Activated B cell treated with CpG ODN at 0.5 μM for 24 hours (primary cell): ENCODE measurements at regions not wholly inside any gene's neighbourhood (a gene's known extent, or its start where the extent isn't known, plus 50 kb on each side); places are given as distances from the start of the nearest gene placed in this dataset.
A peak's percentile ranks its signal among the peaks of the same experiment; 100 is the strongest.

Source experiments
- ATAC-seq: fragments of 200-7000 bp; cut with Tn5 transposase; one replicate; pipeline ENCODE4 v1.10.0; 2021; ENCODE audit warnings: low read depth, mild to moderate bottlenecking, moderate library complexity
- CTCF ChIA-PET: fragments of 350-600 bp; sonication (Branson Sonifier 250); formaldehyde crosslinking; loops from one replicate; lab custom pipeline; 2021; ENCODE audit warnings: antibody characterized with exemption; lab: Charles Lee
- POLR2A ChIA-PET: fragments of 350-600 bp; sonication (Branson Sonifier 250); formaldehyde crosslinking; loops from one replicate; lab custom pipeline; 2021; ENCODE audit warnings: antibody characterized with exemption; lab: Charles Lee
- DNase-seq: peaks from one replicate; pipeline ENCODE4 v3.0.0; 2022
- H3K27ac Mint-ChIP-seq: one replicate; pipeline ENCODE4 v1.8.0; 2020; ENCODE audit warnings: mixed read lengths
- H3K27me3 Mint-ChIP-seq: one replicate; pipeline ENCODE4 v1.8.0; 2021; ENCODE audit warnings: mixed read lengths
- H3K36me3 Mint-ChIP-seq: one replicate; pipeline ENCODE4 v1.8.0; 2021; ENCODE audit warnings: low read depth, mixed read lengths
- H3K4me1 Mint-ChIP-seq: one replicate; pipeline ENCODE4 v1.8.0; 2021; ENCODE audit warnings: mixed read lengths
- H3K4me3 Mint-ChIP-seq: one replicate; pipeline ENCODE4 v1.8.0; 2020; ENCODE audit warnings: mild to moderate bottlenecking, mixed read lengths
- H3K9me3 Mint-ChIP-seq: one replicate; pipeline ENCODE4 v1.8.0; 2020; ENCODE audit warnings: mixed read lengths
- intact Hi-C: fragments of 100-400 bp; cut with micrococcal nuclease; formaldehyde crosslinking; loops from one replicate; pipeline ENCODE4 v1.15.1; 2024
- TF ChIP-seq, protein P1 (sequence below): fragments of 200-600 bp; IDR thresholded peaks from one replicate; pipeline ENCODE4 v1.8.0; 2022; ENCODE audit warnings: antibody characterized with exemption, mild to moderate bottlenecking

DNA sequence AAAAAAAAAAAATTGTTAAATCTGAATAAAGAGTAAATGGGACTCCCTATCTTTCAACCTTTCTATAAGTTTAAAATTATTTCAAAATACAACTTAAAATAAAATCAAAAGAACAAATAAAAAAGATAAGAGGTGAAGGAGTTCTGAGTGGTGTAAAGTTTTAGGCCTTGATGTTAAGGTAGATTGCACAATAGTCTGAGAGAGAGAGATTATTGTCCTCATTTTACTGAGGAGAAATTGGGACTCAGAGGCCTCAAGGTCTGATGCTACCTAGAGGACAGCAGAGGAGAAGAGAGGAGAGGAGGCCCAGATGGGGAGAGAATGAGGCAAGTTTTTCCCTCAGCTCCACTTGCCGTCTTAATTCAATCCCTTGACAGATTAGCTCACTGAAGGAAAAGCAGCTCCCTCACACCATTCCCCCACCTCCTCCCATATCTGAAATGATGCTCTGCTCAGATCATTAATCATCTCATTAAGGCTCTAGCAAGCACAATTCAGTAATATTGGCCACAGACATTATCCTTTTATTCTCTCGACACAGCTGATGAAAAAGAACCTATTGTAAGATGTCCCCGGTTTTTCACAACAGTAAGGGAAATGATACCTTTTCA is 106.3 kb upstream of the PTPN13 start:
- no peak overlapping the region for H3K27ac Mint-ChIP-seq
- CTCF ChIA-PET: interaction anchor here (1.8 kb wide), 1 partner anchor 8 kb away, joined by 5 read pairs; no protein-coding TSS in a partner anchor
- H3K9me3 Mint-ChIP-seq: no peaks in the 10 kb centered on the region

GRCh38 chr4:86493460-86493859 is 100.7 kb upstream of the PTPN13 start:
- no peaks in the 10 kb centered on the region for H3K27me3 Mint-ChIP-seq
- no peaks in the 10 kb centered on the region for H3K4me1 Mint-ChIP-seq
- H3K36me3 Mint-ChIP-seq: no peaks in the 10 kb centered on the region
- no peaks in the 10 kb centered on the region for H3K9me3 Mint-ChIP-seq
- intact Hi-C loops: loop anchor here (10.0 kb wide), 2 partner anchors 1351 to 1721 kb away; no protein-coding TSS in a partner anchor
- no peak overlapping the region for H3K27ac Mint-ChIP-seq
- DNase-seq (no peak), ATAC-seq (no peak)
- ChIA-PET POLR2A (no interaction called here), CTCF (no interaction called here)
- TF ChIP-seq, protein P1, sequence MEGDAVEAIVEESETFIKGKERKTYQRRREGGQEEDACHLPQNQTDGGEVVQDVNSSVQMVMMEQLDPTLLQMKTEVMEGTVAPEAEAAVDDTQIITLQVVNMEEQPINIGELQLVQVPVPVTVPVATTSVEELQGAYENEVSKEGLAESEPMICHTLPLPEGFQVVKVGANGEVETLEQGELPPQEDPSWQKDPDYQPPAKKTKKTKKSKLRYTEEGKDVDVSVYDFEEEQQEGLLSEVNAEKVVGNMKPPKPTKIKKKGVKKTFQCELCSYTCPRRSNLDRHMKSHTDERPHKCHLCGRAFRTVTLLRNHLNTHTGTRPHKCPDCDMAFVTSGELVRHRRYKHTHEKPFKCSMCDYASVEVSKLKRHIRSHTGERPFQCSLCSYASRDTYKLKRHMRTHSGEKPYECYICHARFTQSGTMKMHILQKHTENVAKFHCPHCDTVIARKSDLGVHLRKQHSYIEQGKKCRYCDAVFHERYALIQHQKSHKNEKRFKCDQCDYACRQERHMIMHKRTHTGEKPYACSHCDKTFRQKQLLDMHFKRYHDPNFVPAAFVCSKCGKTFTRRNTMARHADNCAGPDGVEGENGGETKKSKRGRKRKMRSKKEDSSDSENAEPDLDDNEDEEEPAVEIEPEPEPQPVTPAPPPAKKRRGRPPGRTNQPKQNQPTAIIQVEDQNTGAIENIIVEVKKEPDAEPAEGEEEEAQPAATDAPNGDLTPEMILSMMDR: no peak
- no peak overlapping the region for H3K4me3 Mint-ChIP-seq

More for the DNA sequence above, 106.3 kb upstream of the PTPN13 start:
- POLR2A ChIA-PET: no interaction called here
- ATAC-seq (no peak), DNase-seq (no peak)
- TF ChIP-seq, protein P1: no peak
- Mint-ChIP-seq H3K4me3 (no peak overlapping the region), H3K36me3 (no peaks in the 10 kb centered on the region), H3K4me1 (peaks cover 3% of the 10 kb centered on the region), H3K27me3 (no peaks in the 10 kb centered on the region)
- intact Hi-C loops: no loop called here

DNA sequence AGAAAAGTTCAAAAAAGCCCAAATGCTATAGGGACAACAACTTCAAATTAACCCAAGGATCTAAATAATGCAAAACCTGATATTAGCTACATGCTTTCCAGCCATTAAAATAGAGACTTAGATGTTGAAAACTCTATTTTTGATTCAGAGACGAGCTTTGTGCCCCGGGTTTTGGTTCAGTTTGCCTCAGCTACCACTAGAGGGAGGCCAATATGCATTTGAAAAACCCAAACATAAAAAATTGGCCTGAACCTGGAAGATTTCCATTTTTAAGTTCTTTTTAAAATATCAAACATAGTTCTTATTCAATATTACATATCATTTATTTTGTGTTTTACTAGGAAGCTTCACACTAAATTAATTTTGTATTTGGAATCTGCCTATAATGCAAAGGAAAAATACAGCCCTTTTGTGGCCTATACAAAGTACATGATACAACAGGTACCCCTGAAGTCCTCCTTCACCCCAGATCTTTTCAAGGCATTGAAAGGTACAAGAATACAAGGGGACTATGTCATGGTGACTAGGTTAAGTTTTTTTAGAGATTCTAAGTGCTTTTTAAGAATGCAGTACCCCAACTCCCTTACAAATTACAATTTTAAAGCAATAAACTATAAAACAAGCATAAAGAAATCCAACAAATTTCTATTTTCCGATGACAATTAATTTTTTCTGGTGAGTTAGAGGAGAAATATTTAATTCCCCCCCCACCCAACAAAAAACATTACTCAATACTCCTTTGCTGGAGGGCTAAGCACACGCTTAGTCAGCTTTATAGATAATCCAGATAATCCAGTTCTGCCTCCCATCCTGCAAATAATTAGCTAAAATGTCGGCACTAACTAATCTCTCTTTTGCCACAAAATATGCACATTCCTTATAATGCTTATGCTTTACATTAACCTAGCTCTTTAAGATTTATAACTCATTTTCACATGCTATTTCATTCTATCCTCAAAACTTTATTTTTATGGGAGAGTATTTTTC is 97.7 kb upstream of the PTPN13 start:
- CTCF ChIA-PET: interaction anchor here (0.7 to 2.7 kb wide), 19 partner anchors 9 to 929 kb away, joined by 3 to 16 read pairs (median 3); no protein-coding TSS in a partner anchor
- Mint-ChIP-seq H3K4me3 (no peak overlapping the region), H3K27ac (no peak overlapping the region), H3K4me1 (no peaks in the 10 kb centered on the region), H3K36me3 (no peaks in the 10 kb centered on the region), H3K27me3 (peaks cover 2% of the 10 kb centered on the region), H3K9me3 (no peaks in the 10 kb centered on the region)
- intact Hi-C loops: loop anchor here (1.0 to 10.0 kb wide), 5 partner anchors 596 to 1718 kb away; no protein-coding TSS in a partner anchor
- DNase-seq (no peak), ATAC-seq (peak; percentile 31)
- TF ChIP-seq, protein P1: peak; percentile 66
- POLR2A ChIA-PET: no interaction called here

- peaks cover 3% of the 10 kb centered on the region for H3K27me3 Mint-ChIP-seq
- ATAC-seq: no peak
- TF ChIP-seq, protein P1: no peak
- no peaks in the 10 kb centered on the region for H3K4me1 Mint-ChIP-seq
- intact Hi-C loops: loop anchor here (5.0 to 10.0 kb wide), 4 partner anchors 595 to 1718 kb away; no protein-coding TSS in a partner anchor
- DNase-seq: no peak
- ChIA-PET POLR2A (no interaction called here), CTCF (interaction anchor here (1.3 to 2.7 kb wide), 10 partner anchors 9 to 406 kb away, joined by 3 to 16 read pairs (median 5); no protein-coding TSS in a partner anchor)
- H3K27ac Mint-ChIP-seq: no peak overlapping the region
- H3K9me3 Mint-ChIP-seq: no peaks in the 10 kb centered on the region
- no peaks in the 10 kb centered on the region for H3K36me3 Mint-ChIP-seq
- no peak overlapping the region for H3K4me3 Mint-ChIP-seq
Observed at GRCh38 chr4:86497131-86497530, 97.0 kb upstream of the PTPN13 start.
